RCC 7860 (cell line): ENCODE measurements at regions not wholly inside any gene's neighbourhood (a gene's known extent, or its start where the extent isn't known, plus 50 kb on each side); places are given as distances from the start of the nearest gene placed in this dataset.
"Not testable (repeated sequence)": the region's sequence is repeated elsewhere in the genome, so short reads cannot be mapped to it uniquely, and the experiment has no call there.

Experiments used
- DNase-seq: peaks from one replicate; pipeline ENCODE4 v3.0.0-alpha.2; 2015; ENCODE audit warnings: low spot score
- FAIRE-seq: peaks from 2 replicates; lab custom pipeline; 2012; peaks lifted over from hg19 to GRCh38; lab: Jason Lieb, UNC

GRCh38 chr3:75305901-75306300, 358.2 kb upstream of the FRG2C start:
- FAIRE-seq, result no peak
- DNase-seq, result no peak

- not testable (repeated sequence) for DNase-seq, FAIRE-seq
Observed at GRCh38 chr3:75311306-75311705, 352.8 kb upstream of the FRG2C start.

GRCh38 chr3:75312469-75312868, 351.7 kb upstream of the FRG2C start:
- not testable (repeated sequence) for DNase-seq, FAIRE-seq

GRCh38 chr3:75319776-75320175, 344.4 kb upstream of the FRG2C start:
- FAIRE-seq, DNase-seq: not testable (repeated sequence)

- DNase-seq (no peak), FAIRE-seq (no peak)
Observed at GRCh38 chr3:75320369-75320768, 343.8 kb upstream of the FRG2C start.

GRCh38 chr3:75321060-75321459, 343.1 kb upstream of the FRG2C start:
- FAIRE-seq (no peak), DNase-seq (no peak)

GRCh38 chr3:75323936-75324335, 340.2 kb upstream of the FRG2C start:
- not testable (repeated sequence) for FAIRE-seq, DNase-seq

GRCh38 chr3:75325716-75326115, 338.4 kb upstream of the FRG2C start:
- DNase-seq, result no peak
- no peak for FAIRE-seq

GRCh38 chr3:75327453-75327852, 336.7 kb upstream of the FRG2C start:
- DNase-seq, result no peak
- FAIRE-seq, result no peak

- FAIRE-seq, result no peak
- DNase-seq, result no peak
Observed at GRCh38 chr3:75329476-75330097, 334.5 kb upstream of the FRG2C start.

- not testable (repeated sequence) for DNase-seq, FAIRE-seq
Observed at GRCh38 chr3:75330446-75330845, 333.7 kb upstream of the FRG2C start.

GRCh38 chr3:75332090-75332489, 332.0 kb upstream of the FRG2C start:
- DNase-seq, FAIRE-seq: not testable (repeated sequence)

- DNase-seq, result no peak
- no peak for FAIRE-seq
Observed at GRCh38 chr3:75332794-75333193, 331.3 kb upstream of the FRG2C start.

- FAIRE-seq (no peak), DNase-seq (no peak)
Observed at GRCh38 chr3:75334299-75334698, 329.8 kb upstream of the FRG2C start.

- FAIRE-seq (no peak), DNase-seq (no peak)
Observed at GRCh38 chr3:75337226-75337900, 326.8 kb upstream of the FRG2C start.

- no peak for FAIRE-seq
Observed at GRCh38 chr3:75338342-75338741, 325.8 kb upstream of the FRG2C start.

GRCh38 chr3:75341324-75342067, 322.6 kb upstream of the FRG2C start:
- FAIRE-seq, result no peak
- no peak for DNase-seq

More at GRCh38 chr3:75338342-75338741, 325.8 kb upstream of the FRG2C start:
- DNase-seq, result no peak

- FAIRE-seq, result no peak
- no peak for DNase-seq
Observed at GRCh38 chr3:75342425-75342824, 321.7 kb upstream of the FRG2C start.

- DNase-seq, FAIRE-seq: not testable (repeated sequence)
Observed at GRCh38 chr3:75350536-75350935, 313.6 kb upstream of the FRG2C start.

GRCh38 chr3:75362086-75362784, 301.9 kb upstream of the FRG2C start:
- not testable (repeated sequence) for DNase-seq, FAIRE-seq

GRCh38 chr3:75372964-75373363, 291.2 kb upstream of the FRG2C start:
- not testable (repeated sequence) for FAIRE-seq, DNase-seq
